T-helper 1 cell treated with Interleukin-12 subunit alpha and Interleukin-12 subunit beta and Interleukin-4 antibody, amounts not matched to agents 30 ng/mL and 1 ng/mL, for 36 hours (primary cell): ENCODE measurements at regions not wholly inside any gene's neighbourhood (a gene's known extent, or its start where the extent isn't known, plus 50 kb on each side); places are given as distances from the start of the nearest gene placed in this dataset.

ENCODE experiments used
- intact Hi-C: fragments of 100-400 bp; cut with micrococcal nuclease; formaldehyde crosslinking; loops from one replicate; pipeline ENCODE4 v1.15.1; 2024

DNA sequence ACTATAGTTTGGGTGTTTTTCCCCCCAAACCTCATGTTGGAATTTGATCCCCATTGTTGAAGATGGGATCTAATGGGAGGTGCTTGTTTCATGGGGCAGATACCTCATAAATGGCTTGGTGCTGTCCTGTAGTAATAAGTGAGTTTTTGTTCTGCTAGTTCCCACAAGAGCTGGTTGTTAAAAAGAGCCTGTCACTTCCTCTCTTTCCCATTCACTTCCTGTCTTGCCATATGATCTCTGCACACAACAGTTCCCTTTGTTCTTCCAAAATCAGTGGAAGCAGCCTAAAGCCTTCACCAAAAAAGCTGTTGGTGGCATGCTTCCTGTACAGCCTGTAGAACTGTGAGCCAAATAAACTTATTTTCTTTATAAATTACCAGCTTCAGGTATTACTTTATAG is 768.2 kb upstream of the VRK2 start:
- intact Hi-C loops, result no loop called here

DNA sequence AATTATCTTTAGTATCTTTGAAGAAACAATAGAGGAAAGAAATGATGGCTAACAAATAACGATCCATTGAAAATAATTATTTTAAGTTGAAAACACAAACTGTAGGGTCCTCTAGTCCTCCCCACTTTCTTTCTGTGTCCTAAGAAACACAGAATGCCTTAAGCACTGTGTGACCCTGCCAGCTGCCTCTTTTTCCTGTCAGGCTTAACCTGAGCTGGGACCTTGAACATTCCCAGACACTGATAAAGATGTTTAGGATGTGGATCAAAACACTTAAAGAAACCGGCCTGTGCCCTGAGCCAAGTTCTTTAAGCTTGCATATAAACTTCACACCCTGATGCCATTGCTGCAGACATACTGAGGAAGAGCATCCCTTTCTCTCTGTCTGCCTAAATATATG is 755.4 kb upstream of the VRK2 start:
- intact Hi-C loops, result no loop called here

DNA sequence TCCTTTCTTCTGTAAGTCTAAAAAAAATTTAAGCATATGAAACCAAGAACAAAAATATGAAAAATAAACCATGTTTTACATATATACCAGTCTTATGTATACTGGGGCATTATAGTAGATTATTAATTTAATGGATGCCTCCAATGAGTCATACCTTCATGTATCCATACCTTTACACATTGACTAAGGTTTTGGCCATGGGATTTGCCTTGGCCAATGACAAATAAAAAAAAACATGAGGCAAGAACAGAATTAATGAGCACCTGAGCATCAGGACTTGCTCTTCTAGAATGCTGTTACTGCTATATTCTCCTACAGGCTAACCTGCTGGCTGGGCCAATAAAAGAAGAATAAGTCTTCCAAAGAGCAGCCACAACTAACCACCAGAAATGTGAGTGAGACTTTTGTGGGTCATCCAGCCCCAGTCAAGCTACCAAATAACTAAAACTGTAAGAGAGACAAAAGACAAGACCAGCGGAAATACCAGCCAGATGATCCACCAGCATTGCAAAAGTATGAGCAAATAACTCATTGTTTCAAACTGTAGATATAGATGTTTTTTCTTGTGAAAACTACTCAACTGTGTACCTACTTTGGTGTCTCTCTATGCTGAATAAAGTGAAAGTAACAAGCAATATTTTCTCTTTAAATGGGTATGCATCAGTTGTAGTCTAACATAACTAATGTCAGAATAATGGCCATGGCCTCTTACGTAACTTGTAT is 749.6 kb upstream of the VRK2 start:
- intact Hi-C loops, result no loop called here

DNA sequence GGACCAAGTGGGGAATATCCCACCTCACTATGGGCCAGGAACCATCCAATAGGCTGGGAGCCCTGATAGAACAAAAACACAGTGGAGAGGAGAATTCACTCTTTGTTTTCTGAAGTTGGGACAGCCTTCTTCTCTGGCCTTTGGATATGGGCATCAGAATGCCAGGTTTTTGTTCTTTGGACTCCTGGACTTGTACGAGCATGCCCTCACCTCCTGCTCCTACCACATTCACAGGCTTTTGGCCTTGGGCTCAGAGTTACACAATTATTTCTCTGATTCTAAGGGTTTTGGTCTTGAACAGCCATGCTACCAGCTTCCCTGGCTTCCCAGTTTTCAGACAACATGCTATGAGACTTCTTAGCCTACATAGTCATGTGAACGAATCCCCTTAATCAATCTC is 732.9 kb upstream of the VRK2 start:
- intact Hi-C loops, result no loop called here

DNA sequence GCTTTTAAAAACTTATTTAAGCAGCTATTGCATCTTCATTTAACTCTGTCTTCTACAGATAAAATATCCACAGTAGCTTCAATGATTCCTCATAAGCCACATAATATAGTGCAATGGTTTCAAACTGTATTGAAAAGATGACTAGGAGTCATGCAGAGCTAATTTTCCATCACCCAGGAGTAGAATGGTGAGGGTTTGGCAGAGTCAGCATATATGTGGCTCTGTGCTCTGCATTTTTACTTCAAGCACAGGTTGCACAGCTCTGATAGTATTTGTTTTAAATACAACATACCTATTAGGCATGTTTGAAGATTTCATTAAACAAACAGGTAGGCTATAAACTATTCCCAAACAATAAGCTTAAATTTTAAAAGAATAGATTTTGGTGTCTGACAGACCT is 731.9 kb upstream of the VRK2 start:
- intact Hi-C loops, result no loop called here

DNA sequence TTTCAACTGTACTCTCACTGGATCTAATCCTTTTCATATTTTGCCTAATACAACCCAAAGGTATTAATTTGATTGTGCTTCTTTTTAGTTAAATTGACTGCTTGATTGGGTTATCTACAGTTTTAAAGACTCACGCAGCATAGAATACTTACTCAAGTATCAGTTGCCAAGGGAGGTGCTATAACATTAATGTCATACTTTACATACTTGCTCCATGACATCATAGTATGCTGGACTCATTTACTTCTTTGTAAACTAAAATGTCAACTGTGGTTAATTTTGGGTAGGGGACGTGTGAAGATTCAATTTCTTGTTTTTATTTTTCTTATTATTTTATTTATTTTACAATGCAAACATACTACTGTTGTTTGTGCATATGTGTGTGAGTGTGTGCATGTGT is 716.2 kb upstream of the VRK2 start:
- intact Hi-C loops, result no loop called here

DNA sequence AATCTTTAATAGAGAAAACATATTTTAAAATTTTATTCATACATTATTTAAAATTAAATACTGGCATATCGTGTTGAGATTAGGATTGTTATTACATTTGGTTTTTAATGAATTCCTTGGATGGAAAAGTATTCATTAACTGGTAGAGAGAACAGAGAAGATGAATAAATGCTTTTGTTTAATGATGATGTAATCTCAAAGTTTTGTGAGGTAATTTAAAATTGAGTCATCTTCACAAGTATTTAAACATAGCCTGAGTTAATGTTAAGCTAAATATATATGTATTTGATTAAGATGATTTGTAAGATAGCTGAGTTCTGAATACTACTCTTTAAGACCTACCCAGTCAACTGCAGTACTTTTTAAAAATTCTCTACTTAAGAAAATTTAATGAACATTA is 713.4 kb upstream of the VRK2 start:
- intact Hi-C loops, result no loop called here

DNA sequence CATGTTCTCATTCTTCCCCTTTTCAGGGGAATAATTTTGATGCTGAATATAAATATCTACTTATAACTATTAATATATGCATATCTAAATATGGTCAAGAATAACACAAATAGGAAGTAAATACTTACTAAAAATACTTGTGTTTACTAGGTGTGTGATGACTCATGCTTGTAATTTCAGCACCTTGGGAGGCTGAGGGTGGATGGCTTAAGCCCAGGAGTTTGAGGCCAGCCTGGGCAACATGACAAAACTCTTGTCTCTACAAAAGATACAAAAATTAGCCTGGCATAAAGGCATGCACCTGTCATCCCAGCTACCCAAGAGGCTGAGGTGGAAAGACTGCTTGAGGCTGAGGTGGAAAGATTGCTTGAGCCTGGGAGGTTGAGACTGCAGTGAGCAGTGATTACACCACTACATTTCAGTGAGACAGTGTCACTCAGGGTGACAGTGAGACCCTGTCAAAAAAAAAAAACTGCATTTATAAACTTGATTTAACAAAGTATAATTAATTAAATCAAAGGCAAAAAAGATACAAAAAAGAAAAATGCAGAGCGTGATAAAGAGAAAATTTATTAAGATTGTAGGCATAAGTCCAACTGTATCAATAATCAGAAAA is 703.1 kb upstream of the VRK2 start:
- intact Hi-C loops, result no loop called here

DNA sequence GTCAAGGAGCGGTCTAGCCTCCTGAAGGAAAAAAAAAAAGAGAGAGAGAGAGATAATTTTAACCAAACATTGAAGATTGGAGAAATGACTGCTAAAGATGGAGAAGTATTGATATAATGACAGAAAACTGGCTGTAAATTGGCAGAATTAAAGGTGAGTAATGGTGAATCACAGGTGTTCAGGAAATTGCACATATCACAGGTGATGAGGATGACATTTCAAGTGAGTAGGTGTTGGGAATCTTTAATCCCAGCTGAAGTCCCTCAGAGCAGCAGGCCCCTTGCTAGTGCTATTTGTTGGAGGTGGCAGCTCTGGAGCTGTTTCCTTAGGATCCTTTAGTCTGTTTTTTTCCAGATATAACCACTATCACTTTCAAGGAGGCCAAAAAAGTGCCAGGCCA is 678.4 kb upstream of the VRK2 start:
- intact Hi-C loops, result no loop called here

DNA sequence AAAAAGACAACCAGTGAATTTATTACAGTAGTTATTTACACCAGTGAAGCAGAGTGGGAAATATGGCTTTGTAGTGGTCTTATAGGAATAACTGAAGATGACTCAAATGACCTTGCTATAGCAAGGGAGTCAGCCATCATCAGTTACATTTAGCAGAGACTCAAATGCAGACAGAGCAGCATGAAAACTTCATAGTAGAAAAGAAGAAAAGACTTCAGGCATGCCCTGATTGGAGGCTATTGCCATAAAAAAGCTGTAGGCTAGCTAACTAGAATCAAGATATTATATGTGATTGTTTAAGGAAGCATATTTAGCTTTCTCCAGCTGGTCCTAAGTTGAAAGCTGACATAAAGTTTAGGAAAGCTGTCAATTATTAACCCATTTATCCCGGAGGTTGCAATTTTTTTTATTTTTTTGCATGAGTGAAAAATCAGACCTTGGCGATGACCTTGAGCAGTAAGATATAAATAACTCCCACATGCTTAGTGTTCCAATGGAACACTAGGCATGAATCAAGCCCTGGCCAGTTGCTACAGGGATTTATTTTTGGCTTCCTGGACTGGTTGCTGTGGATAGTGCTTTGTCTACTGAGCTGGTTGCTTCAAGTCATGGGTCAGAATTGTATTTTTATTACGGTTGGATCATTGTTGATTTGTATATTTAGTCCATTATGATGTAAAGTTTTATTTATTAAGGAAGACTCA is 675.6 kb upstream of the VRK2 start:
- intact Hi-C loops, result no loop called here

DNA sequence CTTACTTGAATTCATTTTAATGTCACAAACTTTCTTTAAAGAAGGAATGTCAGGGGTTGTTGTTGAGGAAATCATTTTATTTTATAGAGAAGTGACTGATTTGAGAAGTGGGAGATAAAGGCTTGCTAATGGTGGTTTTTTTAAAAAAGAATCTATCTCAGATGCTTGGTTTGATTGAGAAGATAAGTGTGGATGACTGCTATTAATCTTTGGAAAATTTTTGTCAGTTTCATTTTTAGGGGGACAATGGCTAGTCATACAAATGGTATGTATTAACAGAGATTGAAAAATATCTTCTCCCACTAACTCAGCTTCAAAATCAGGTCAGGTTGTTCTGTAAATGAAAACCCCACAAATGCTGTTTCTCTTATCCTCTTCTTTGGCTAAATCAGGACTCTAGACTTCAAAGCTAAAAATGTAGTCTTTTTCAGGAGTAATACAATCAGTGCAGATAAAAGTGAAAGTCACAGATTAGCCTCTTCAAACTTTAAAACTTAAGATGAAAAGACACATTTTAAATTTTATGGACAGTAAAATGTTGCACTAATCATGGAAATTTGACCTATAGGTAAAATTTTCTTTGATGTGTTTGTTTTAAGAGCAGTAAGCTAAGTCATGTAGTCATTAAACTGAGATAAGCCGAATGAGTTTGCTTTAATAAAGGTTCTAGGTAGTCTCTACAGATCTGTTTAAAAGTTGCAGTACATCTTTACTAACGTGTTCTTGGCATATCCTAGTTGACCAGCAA is 674.2 kb upstream of the VRK2 start:
- intact Hi-C loops, result no loop called here

DNA sequence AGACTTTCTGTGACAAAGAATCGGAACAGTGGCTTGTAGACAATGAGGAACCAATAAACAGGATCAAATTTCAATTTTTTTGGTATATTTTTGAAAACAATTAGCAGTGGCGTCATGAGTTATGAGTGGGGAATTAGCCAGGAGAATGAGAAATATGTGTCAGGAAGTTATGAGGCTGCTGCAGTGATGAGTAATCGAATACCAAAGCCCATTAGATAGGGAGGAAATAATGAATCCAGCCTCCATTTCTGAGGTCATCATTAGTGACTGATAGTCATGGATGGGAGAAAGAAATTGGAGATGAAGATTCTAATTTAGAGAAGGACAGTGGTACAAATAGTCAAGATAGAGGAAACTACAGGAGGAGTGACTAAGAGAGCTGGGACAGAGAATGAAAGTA is 673.1 kb upstream of the VRK2 start:
- intact Hi-C loops, result no loop called here

DNA sequence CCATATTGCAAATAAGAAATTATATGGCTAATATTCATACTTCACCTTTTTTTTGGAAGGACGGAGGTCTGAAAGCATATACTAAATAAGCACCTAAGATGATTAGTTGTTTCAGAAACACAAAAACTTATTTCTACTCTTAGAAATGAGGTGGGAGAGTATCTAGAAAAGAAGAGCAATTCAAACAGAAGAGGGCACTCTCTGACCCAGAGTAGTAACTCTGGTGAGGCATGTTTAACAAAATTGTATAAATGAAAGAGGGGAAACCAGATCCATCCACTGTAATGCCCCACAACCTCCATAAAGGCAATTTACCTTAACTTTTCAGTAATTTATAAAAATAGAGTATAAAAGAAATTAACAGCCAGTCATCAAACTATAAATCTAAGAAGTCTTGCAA is 669.6 kb upstream of the VRK2 start:
- intact Hi-C loops, result no loop called here

DNA sequence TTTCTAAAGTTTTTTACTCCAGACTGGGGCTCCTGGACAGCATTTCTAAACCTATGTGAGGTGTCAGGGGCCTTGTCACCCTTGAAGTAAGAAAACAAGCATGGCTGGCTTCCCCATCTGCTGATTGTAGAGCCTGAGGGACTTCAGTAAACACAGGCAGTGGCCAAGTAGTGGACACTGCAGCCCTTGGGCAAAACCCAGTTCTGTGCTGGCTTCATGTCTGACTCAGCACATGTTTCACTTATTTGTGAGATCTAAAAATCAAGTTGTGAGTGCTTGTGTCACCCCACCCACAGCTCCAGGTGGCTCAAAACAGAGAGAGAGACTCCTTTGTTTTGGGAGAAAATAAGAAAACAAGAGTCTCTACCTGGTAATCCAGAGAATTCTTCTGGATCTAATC is 660.3 kb upstream of the VRK2 start:
- intact Hi-C loops, result no loop called here

DNA sequence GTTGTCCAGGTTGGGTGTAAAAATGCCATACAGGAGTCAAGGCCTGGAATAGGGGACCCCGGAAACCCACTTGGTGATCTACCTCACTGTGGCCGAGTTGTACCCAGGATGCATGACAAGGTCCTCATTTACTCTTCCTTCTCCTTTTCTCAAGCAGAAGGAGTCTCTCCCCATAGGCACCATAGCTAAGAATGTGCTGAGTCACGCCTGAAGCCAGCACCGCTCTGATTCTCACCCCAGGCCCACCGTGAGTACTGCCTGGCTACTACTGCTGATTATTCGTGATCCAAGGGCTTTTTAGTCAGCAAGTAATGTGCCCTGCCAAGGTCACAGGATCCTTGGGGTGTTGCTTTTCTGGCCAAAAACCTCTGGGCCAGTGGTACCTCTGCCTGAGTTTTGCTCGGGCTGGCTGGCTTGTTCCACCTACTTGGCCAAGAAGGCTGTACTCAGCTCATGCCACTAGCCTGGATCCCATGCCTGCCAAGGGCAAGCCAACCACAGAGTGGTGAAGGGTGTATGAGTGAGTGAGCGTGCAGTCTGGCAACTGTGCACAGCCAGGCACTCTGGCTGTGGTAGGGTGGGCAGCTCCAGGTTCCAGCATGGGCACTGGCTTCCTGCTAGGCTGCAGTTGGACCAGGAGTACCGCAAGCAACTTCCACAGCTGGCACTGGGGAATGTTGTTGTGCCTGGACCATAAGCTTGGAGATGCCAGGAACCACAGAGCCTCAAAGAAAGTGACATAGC is 650.1 kb upstream of the VRK2 start:
- intact Hi-C loops, result no loop called here

DNA sequence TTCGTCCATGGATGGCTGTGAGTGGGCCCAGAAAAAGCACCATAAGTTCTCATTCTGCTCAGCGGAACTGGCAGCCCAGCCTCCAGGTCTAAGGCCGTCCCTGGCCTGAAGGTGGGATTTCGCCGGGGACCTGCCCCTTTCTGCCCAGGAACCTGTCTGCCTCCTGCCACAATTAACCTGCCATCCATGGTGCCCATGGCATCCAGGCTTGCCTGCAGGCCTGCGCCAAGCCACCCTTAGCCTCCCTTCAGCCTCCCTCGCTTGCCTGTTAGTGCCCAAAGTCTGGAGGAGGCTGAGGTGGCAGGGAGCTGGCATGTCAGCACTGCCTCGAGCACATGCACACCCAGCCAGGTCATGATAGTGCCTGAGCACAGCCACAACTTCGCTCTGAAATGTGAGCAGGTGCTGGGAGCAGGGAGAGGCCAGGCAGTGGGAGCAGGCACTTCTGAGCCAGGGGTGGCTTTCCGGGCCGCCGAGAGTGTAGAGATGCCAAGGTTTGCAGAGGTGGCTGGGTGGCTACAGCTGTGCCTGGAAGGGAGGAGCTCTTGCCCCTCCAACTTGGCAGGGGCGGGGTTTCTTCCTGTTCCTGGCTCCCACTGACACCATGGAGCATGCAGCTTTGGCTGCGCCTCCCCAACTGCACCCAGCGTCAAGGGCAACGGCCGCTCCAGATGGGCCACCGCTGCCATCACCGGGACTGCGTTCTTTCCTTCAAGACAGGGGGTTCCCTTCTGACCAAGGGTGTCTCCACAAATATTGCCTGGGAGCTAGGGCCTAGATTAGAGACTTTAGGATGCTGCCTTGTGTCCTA is 648.9 kb upstream of the VRK2 start:
- intact Hi-C loops, result no loop called here

DNA sequence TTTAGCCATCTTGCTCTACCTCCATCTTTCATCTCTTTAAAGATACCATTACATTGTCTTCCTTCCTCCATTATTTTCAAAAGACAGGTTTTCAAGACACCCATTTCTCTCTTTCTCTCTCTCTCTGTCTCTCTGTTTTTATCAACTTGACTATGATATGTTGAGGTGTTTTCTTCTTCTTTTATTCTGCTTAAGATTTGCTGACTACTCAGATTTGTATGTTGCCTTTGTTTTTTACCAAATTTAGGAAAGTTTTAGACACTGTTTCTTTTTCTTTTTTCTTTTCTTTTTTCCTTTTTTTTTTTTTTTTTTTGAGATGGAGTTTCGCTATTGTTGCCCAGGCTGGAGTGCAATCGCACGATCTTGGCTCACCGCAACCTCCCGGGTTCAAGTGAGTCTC is 647.5 kb upstream of the VRK2 start:
- intact Hi-C loops, result no loop called here

DNA sequence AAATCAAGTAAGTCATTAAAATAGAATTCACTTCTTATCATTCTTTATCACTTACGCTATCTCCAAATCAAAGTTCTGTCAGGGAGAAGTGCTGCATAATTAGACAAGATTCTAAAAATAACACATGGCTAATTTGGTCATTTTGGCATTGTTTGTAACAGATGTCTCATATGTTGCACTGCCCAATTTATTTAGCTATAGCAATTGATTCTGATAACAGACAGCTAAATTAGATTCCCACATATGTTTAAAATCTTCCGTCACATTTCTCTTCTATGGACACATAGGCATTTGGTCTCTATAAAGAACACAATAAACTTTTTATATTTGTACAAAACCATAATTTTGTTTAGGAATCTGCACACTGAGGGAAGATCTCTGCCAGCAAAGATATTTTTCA is 644.5 kb upstream of the VRK2 start:
- intact Hi-C loops, result no loop called here

DNA sequence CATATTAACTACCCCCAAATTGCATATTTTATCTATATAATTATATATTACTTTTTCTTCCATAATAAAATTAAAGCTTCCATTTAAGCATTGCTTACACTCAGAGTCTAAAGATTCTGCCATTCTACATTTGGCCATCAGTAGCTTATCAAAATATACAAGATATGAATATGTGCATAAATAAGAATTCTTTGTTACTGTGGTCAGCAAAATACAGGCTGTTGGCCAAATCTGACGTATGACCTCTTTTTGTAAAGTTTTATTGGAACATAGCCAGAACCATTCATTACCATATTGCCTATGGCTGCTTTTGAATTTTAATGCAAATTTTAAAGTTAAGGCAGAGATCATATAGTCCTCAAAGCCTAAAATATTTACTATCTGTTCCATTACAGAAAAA is 643.9 kb upstream of the VRK2 start:
- intact Hi-C loops, result no loop called here

DNA sequence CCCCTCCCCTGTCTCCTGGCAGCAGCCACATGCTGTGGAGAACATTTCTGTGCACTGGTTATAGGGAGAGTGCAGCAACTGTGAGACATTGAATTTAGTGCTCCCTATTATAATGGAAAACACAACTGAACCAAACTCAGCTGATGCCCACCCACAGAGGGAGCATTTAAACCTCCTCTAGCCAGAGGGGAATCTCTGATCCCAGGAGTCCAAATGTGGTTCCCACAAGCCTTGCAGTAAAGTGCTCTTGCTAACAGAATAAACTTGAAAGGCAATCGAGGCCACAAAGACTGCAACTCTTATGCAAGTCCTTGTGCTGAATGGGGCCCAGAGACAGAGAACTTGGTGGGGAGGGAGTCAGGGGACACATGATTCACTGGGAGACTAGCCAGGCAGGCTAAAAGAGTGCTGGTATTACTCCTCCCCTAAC is 638.8 kb upstream of the VRK2 start:
- intact Hi-C loops, result no loop called here

DNA sequence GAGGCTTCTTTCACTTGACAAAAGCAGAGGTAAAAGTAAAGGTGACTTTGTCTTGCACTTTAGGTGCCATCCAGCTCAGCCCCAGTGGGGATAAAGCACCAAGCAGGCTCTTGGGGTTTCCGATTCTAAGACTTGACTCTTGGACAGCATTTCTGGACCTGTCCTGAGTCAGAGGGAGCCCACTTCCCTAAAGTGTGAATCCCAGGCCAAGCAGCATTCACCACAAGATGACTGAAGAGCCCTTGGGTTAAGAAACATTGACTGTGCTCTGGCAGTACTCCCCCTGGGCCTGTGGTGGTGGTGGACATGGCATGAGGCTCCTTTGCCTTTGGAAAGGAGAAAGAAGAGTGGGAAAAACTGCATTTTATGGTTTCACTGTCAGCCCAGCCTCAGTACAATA is 638.0 kb upstream of the VRK2 start:
- intact Hi-C loops, result no loop called here
